ENCODE measurements at regions not wholly inside any gene's neighbourhood (a gene's known extent, or its start where the extent isn't known, plus 50 kb on each side); places are given as distances from the start of the nearest gene placed in this dataset.
A peak's percentile ranks its signal among the peaks of the same experiment; 100 is the strongest.

DNA sequence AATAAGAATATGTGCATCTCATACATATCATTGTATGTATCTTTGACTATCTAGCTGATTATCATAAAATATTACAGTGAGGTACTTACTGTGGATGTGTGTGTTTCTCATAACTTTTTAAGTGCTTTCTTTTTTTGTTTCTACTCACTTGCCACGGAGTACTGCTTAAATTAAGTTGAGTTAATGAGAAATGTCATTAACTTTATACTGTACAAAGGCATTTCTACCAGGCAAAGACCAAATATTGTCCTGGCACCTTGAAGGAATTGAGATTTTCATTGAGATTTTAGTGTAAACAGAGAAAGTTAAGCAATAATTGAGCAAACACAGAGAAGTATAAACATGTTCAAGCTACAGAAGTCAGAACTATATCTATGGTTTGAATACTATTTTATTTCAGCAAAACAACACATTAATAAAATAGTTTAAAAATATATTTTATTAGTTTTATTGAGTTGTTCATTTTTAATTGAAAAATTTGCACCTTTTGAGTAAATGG is 1750.0 kb downstream of the PCDH7 start:
- Histone ChIP-seq H3K9me3 (no peaks in the 10 kb centered on the region), H3K27ac (no peak overlapping the region), H3K4me3 (no peak overlapping the region), H3K36me3 (no peaks in the 10 kb centered on the region), H3K4me1 (no peaks in the 10 kb centered on the region), H3K27me3 (no peaks in the 10 kb centered on the region)
- DNase-seq (ENCODE audit: low spot score in 2 of 2): no peak
- WGBS, 2 donors: 49 to 55% methylated on average over 1 of the region's 1 CpG
- TF ChIP-seq, protein P1, sequence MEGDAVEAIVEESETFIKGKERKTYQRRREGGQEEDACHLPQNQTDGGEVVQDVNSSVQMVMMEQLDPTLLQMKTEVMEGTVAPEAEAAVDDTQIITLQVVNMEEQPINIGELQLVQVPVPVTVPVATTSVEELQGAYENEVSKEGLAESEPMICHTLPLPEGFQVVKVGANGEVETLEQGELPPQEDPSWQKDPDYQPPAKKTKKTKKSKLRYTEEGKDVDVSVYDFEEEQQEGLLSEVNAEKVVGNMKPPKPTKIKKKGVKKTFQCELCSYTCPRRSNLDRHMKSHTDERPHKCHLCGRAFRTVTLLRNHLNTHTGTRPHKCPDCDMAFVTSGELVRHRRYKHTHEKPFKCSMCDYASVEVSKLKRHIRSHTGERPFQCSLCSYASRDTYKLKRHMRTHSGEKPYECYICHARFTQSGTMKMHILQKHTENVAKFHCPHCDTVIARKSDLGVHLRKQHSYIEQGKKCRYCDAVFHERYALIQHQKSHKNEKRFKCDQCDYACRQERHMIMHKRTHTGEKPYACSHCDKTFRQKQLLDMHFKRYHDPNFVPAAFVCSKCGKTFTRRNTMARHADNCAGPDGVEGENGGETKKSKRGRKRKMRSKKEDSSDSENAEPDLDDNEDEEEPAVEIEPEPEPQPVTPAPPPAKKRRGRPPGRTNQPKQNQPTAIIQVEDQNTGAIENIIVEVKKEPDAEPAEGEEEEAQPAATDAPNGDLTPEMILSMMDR (IDR thresholded peaks at IDR 0.05): no peak
- no peak for TF ChIP-seq EP300 (IDR thresholded peaks at IDR 0.05)
- TF ChIP-seq POLR2A (IDR thresholded peaks at IDR 0.05): no peak

DNA sequence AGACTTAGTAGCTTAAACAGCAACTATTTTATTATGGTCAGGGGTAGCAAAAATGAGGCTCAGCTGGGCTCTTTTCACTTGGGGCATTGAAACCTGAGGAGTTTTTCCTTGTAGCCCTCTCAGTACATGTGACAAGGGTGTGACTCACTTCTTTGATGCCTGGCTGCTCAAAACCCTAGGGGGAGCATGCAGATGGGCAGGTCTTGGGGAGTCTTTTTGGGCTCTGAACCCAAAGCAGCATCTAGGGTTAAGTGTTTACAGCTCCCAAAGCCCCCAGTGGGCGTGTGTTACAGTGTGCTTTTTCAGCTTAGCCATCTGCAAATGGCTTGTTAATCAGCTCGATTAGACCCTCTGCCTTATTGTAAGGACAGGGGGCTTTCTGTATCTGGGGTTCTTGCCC is 1752.7 kb downstream of the PCDH7 start:
- Histone ChIP-seq H3K27ac (no peak overlapping the region), H3K4me3 (no peak overlapping the region), H3K4me1 (no peaks in the 10 kb centered on the region), H3K36me3 (no peaks in the 10 kb centered on the region), H3K27me3 (no peaks in the 10 kb centered on the region), H3K9me3 (no peaks in the 10 kb centered on the region)
- TF ChIP-seq, protein P1 (IDR thresholded peaks at IDR 0.05): no peak
- TF ChIP-seq EP300 (IDR thresholded peaks at IDR 0.05) (no peak), POLR2A (IDR thresholded peaks at IDR 0.05) (no peak)
- no peak for DNase-seq (ENCODE audit: low spot score in 2 of 2)
- 53 to 55% methylated on average over 2 of the region's 2 CpGs for WGBS, 2 donors

DNA sequence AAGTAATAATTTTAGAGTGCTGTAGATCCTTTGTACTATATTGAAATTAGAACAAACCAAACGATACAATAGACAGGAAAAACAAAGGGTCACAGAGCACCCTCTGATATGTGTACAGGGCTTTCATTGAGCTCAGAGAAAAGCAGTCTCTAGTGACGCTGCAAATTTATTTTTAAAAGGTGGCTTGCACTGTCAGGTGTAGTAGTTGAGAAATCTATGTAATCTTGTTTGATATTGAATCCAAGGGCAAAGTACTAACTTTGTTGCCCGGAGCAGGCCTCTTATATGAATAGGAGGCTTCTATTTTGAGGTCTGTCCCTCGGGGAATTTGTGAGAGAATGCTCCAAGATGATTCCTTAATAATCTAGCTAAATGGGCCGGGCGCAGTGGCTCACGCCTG is 1755.5 kb downstream of the PCDH7 start:
- Histone ChIP-seq H3K4me3 (no peak overlapping the region), H3K27ac (no peak overlapping the region), H3K27me3 (no peaks in the 10 kb centered on the region), H3K36me3 (no peaks in the 10 kb centered on the region), H3K4me1 (no peaks in the 10 kb centered on the region), H3K9me3 (no peaks in the 10 kb centered on the region)
- no peak for DNase-seq (ENCODE audit: low spot score in 2 of 2)
- WGBS, 2 donors: 62 to 76% methylated on average over 7 of the region's 7 CpGs
- TF ChIP-seq POLR2A (IDR thresholded peaks at IDR 0.05): no peak
- no peak for TF ChIP-seq EP300 (IDR thresholded peaks at IDR 0.05)
- TF ChIP-seq, protein P1 (IDR thresholded peaks at IDR 0.05): no peak

DNA sequence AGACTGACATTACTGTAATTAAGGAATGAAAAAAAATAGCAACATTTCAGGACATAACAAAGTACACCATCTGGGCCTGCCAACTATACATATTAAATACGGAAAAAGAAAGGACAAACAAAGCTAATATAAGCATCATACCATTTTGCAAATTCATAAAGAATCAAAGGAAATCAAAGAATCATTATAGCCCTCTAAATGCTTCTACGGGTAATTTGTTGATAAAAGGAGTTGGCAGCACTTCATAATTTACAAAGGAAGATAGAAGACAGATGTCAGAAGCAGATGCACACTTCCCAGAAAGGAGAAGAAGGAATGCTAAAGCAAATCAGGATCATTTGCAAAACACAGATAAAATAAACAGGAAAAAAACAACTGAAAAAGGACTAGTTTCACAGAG is 1757.3 kb downstream of the PCDH7 start:
- TF ChIP-seq EP300 (IDR thresholded peaks at IDR 0.05) (no peak), POLR2A (IDR thresholded peaks at IDR 0.05) (no peak)
- TF ChIP-seq, protein P1 (IDR thresholded peaks at IDR 0.05): no peak
- no peak for DNase-seq (ENCODE audit: low spot score in 2 of 2)
- 7 to 13% methylated on average over 2 of the region's 2 CpGs for WGBS, 2 donors

DNA sequence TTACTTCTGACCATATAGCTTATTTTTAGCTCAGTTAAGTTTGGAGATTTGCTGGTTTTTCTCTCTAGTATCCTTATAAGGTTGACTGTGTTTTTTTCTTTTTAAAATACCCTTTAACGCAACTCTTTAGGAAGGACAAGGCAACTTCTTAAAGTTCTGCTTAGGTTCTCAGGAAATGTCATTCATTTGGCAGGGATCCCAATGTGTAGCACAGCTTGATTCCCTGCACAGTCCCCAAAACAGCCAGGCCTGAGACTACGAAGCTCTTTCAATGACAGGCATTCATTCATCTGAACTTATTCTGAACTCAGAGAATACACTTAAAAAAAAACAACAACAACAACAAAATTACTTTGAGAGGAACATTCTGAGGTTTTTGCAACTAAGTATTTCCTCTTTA is 1765.8 kb downstream of the PCDH7 start:
- Histone ChIP-seq H3K27me3 (no peaks in the 10 kb centered on the region), H3K36me3 (no peaks in the 10 kb centered on the region), H3K4me3 (no peak overlapping the region), H3K4me1 (peaks cover 0 to 9% (median 0%) of the 10 kb centered on the region in 4 donors), H3K9me3 (peaks cover 0 to 3% (median 0%) of the 10 kb centered on the region in 4 donors), H3K27ac (peak overlapping the region in 1 of 4 donors; percentile 23)
- WGBS, 2 donors: 17 to 19% methylated on average over 2 of the region's 2 CpGs
- DNase-seq (ENCODE audit: low spot score in 2 of 2): no peak
- TF ChIP-seq, protein P1 (IDR thresholded peaks at IDR 0.05): no peak
- TF ChIP-seq EP300 (IDR thresholded peaks at IDR 0.05): no peak
- no peak for TF ChIP-seq POLR2A (IDR thresholded peaks at IDR 0.05)

More for the DNA sequence above, 1757.3 kb downstream of the PCDH7 start:
- H3K4me1 ChIP-seq: no peaks in the 10 kb centered on the region
- H3K27ac ChIP-seq: no peak overlapping the region
- H3K4me3 ChIP-seq: no peak overlapping the region
- no peaks in the 10 kb centered on the region for H3K36me3 ChIP-seq
- H3K27me3 ChIP-seq: no peaks in the 10 kb centered on the region
- peaks cover 0 to 3% (median 0%) of the 10 kb centered on the region in 4 donors for H3K9me3 ChIP-seq
